ENCODE measurements at regions not wholly inside any gene's neighbourhood (a gene's known extent, or its start where the extent isn't known, plus 50 kb on each side); places are given as distances from the start of the nearest gene placed in this dataset.

GRCh38 chr12:24664161-24664880 is 284.6 kb downstream of the BCAT1 start:
- WGBS, 2 experiments (ENCODE audit: extremely low coverage in 2 of 2, insufficient read length in 1 of 2) = 60% methylated on average over 1 of the region's 9 CpGs; no CpG with 5 or more reads in 1 of the 2 experiments
- Histone ChIP-seq H3K36me3 (ENCODE audit: control insufficient read depth, insufficient read depth, low read length) (no peaks in the 10 kb centered on the region), H3K27me3 (ENCODE audit: control insufficient read depth, insufficient read depth, low read length) (no peaks in the 10 kb centered on the region), H2BK120ac (ENCODE audit: low read depth, low read length) (no peak overlapping the region), H3K14ac (replicated peaks; ENCODE audit: low read depth, low read length) (no peak overlapping the region), H4K91ac (ENCODE audit: insufficient read depth, low read depth, low read length) (no peak overlapping the region), H3K56ac (ENCODE audit: extremely low read depth, insufficient read depth, low read length) (no peak overlapping the region), H3K23ac (ENCODE audit: low read depth, low read length) (no peak overlapping the region), H2BK15ac (ENCODE audit: low read depth, low read length) (no peak overlapping the region), H2AK5ac (ENCODE audit: low read depth, low read length) (no peak overlapping the region), H2AK9ac (replicated peaks; ENCODE audit: low read depth, low read length, poor library complexity) (no peak overlapping the region), H4K20me1 (ENCODE audit: insufficient read depth, low read length) (no peaks in the 10 kb centered on the region), H3K18ac (ENCODE audit: low read depth, low read length) (no peak overlapping the region), H3K9me1 (ENCODE audit: insufficient read depth, low read length) (peaks cover 3% of the 10 kb centered on the region; the same call in 1 of the 2 replicates), H3K4me2 (ENCODE audit: low read depth, low read length) (no peak overlapping the region), H3K4me1 (ENCODE audit: control insufficient read depth, insufficient read depth, low read length) (peaks cover 1% of the 10 kb centered on the region; the same call in 1 of the 2 replicates), H4K5ac (ENCODE audit: low read depth, low read length) (no peak overlapping the region), H3K79me1 (ENCODE audit: low read depth in 1 of 2, low read length in 2 of 2) (no peaks in the 10 kb centered on the region), H3K9ac (ENCODE audit: low read depth, low read length) (no peak overlapping the region), H3K9me3 (ENCODE audit: control insufficient read depth, insufficient read depth, low read length) (no peaks in the 10 kb centered on the region), H3K27ac (ENCODE audit: insufficient read depth, low read length) (no peak overlapping the region), H2BK5ac (ENCODE audit: low read depth, low read length, poor library complexity, severe bottlenecking) (no peak overlapping the region), H3K4ac (ENCODE audit: low read depth, low read length) (no peak overlapping the region), H4K8ac (ENCODE audit: low read depth in 2 of 2, low read length in 2 of 2) (no peak overlapping the region), H2BK20ac (ENCODE audit: low read depth, low read length) (no peak overlapping the region), H2AFZ (replicated peaks; ENCODE audit: low read length, poor library complexity) (no peak overlapping the region), H3K4me3 (ENCODE audit: insufficient read depth, low read depth, low read length) (no peak overlapping the region)
- BruUV-seq (replicated peaks) = no TSS peak
- intact Hi-C loops (cut with micrococcal nuclease) = no loop called here
- dilution Hi-C loops (cut with HindIII; ENCODE audit: low sequenced_read_pairs, unreplicated experiment) = no loop called here
- TF ChIP-seq MXI1 (IDR thresholded peaks at IDR 0.05; ENCODE audit: borderline replicate concordance, low read depth, low read length) = no peak
- TF ChIP-seq CEBPB (IDR thresholded peaks at IDR 0.05; ENCODE audit: low read depth, low read length) = peak; percentile 44
- CTCF ChIA-PET = no interaction called here
- POLR2A ChIA-PET (ENCODE audit: unreplicated experiment) = no interaction called here
- ATAC-seq (ENCODE audit: low read depth) (no peak), DNase-seq (peak; percentile 33)
- in situ Hi-C loops (cut with MboI; ENCODE audit: low sequenced_read_pairs) = no loop called here

Data from IMR-90 (cell line).